Caco-2 (cell line): ENCODE measurements at regions not wholly inside any gene's neighbourhood (a gene's known extent, or its start where the extent isn't known, plus 50 kb on each side); places are given as distances from the start of the nearest gene placed in this dataset.

Source experiments
- BruUV-seq: library from RNA; stranded (reverse); fragments of 400-500 nt; replicated peaks from 2 replicates; lab custom pipeline; 2021; lab: Mats Ljungman, UMichigan
- CTCF ChIA-PET: fragments of 300-600 bp; sonication (Branson Sonifier 250); formaldehyde crosslinking; loops from one replicate; lab custom pipeline; 2022; ENCODE audit warnings: antibody characterized with exemption; lab: Charles Lee
- POLR2A ChIA-PET: fragments of 300-600 bp; sonication (Branson Sonifier 250); formaldehyde crosslinking; loops from one replicate; lab custom pipeline; 2022; ENCODE audit warnings: antibody characterized with exemption; lab: Charles Lee
- DNase-seq, 2 experiments: peaks; one replicate each; pipeline versions ENCODE4 v3.0.0 to v3.0.0-alpha.2; 2020 to 2022
- H3K27me3 ChIP-seq: replicated peaks from 2 replicates; pipeline ENCODE4 v1.6.0; 2011; ENCODE audit warnings: low read length; ENCODE audit not compliant: control insufficient read depth, insufficient read depth
- H3K36me3 ChIP-seq: 2 replicates; pipeline ENCODE4 v1.5.1; 2011; ENCODE audit warnings: low read length; ENCODE audit not compliant: control insufficient read depth, insufficient read depth
- H3K4me1 ChIP-seq: fragments of 250-450 bp; sonication (Bioruptor Pico); 2 replicates; pipeline ENCODE4 v1.5.1; 2020; ENCODE audit warnings: mild to moderate bottlenecking
- H3K4me3 ChIP-seq: 2 replicates; pipeline ENCODE4 v1.5.1; 2011; ENCODE audit warnings: low read depth, mild to moderate bottlenecking, control low read depth, low read length
- H3K9me3 ChIP-seq: fragments of 250-450 bp; sonication (Bioruptor Pico); 2 replicates; pipeline ENCODE4 v1.5.1; 2020; ENCODE audit warnings: mild to moderate bottlenecking, moderate library complexity
- H3K27ac Mint-ChIP-seq: one replicate; pipeline ENCODE4 v1.8.0; 2022; ENCODE audit warnings: mixed read lengths; ENCODE audit not compliant: unreplicated experiment
- H3K27me3 Mint-ChIP-seq: one replicate; pipeline ENCODE4 v1.8.0; 2022; ENCODE audit warnings: mixed read lengths; ENCODE audit not compliant: insufficient read depth, unreplicated experiment
- H3K36me3 Mint-ChIP-seq: one replicate; pipeline ENCODE4 v1.8.0; 2022; ENCODE audit warnings: mild to moderate bottlenecking, mixed read lengths; ENCODE audit not compliant: insufficient read depth, unreplicated experiment
- H3K4me1 Mint-ChIP-seq: one replicate; pipeline ENCODE4 v1.8.0; 2022; ENCODE audit warnings: low read depth, mixed read lengths; ENCODE audit not compliant: unreplicated experiment
- H3K4me3 Mint-ChIP-seq: one replicate; pipeline ENCODE4 v1.8.0; 2022; ENCODE audit warnings: mild to moderate bottlenecking, moderate library complexity, mixed read lengths; ENCODE audit not compliant: unreplicated experiment
- H3K9me3 Mint-ChIP-seq: one replicate; pipeline ENCODE4 v1.8.0; 2022; ENCODE audit warnings: mixed read lengths; ENCODE audit not compliant: unreplicated experiment
- intact Hi-C: fragments of 100-400 bp; cut with micrococcal nuclease; formaldehyde crosslinking; loops from one replicate; pipeline ENCODE4 v1.10.0; 2022; ENCODE audit not compliant: unreplicated experiment
- TF ChIP-seq, protein P1 (sequence below), 2 experiments: fragments of 200-600 bp in 1 of 2; IDR thresholded peaks; 1 replicate in 1 of 2; 2 replicates in 1 of 2; pipeline versions ENCODE4 v1.5.1 to v1.8.0; 2011 to 2022; ENCODE audit warnings: antibody characterized with exemption in 1 of 2, control low read depth in 1 of 2, inconsistent platforms in 1 of 2, low read depth in 1 of 2, low read length in 1 of 2, mild to moderate bottlenecking in 1 of 2, moderate library complexity in 1 of 2; ENCODE audit not compliant: insufficient read depth in 1 of 2, severe bottlenecking in 1 of 2, unreplicated experiment in 1 of 2

DNA sequence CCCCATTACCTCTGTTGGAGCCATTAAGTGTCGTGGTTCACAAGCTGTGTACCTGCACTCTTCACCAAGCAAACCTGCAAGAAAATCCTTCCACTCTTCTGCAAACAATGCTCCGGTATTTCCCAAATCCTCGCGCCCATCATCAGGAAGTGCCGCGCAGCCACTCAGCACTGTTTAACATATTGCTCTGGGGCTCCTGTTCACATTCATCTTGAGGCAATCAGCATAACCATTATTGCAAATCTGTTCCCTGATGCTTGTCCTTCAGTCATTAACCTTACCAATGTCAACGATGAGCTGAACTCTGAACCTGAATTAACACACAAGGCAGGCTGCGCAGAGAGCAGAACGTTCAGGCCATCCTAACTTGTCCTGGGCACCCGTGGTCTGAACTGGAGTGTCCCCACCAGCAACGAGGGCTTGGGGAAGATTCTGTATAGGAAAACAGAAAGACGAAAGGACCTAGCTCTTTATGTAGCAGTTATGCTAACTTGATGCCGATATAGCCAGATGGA is 751.4 kb upstream of the AUTS2 start:
- no peak overlapping the region for H3K4me3 Mint-ChIP-seq
- no peaks in the 10 kb centered on the region for H3K9me3 ChIP-seq
- H3K4me3 ChIP-seq, result no peak overlapping the region
- no peaks in the 10 kb centered on the region for H3K27me3 Mint-ChIP-seq
- H3K36me3 Mint-ChIP-seq, result no peaks in the 10 kb centered on the region
- H3K4me1 ChIP-seq, result no peaks in the 10 kb centered on the region
- no peak overlapping the region for H3K27ac Mint-ChIP-seq
- TF ChIP-seq, protein P1, sequence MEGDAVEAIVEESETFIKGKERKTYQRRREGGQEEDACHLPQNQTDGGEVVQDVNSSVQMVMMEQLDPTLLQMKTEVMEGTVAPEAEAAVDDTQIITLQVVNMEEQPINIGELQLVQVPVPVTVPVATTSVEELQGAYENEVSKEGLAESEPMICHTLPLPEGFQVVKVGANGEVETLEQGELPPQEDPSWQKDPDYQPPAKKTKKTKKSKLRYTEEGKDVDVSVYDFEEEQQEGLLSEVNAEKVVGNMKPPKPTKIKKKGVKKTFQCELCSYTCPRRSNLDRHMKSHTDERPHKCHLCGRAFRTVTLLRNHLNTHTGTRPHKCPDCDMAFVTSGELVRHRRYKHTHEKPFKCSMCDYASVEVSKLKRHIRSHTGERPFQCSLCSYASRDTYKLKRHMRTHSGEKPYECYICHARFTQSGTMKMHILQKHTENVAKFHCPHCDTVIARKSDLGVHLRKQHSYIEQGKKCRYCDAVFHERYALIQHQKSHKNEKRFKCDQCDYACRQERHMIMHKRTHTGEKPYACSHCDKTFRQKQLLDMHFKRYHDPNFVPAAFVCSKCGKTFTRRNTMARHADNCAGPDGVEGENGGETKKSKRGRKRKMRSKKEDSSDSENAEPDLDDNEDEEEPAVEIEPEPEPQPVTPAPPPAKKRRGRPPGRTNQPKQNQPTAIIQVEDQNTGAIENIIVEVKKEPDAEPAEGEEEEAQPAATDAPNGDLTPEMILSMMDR (IDR thresholded peaks at IDR 0.05; ENCODE audit: insufficient read depth in 1 of 2, low read depth in 1 of 2, low read length in 1 of 2, severe bottlenecking in 1 of 2, unreplicated experiment in 1 of 2), result no peak
- no peaks in the 10 kb centered on the region for H3K27me3 ChIP-seq
- DNase-seq, result no peak
- intact Hi-C loops, result no loop called here
- BruUV-seq, result no TSS peak
- CTCF ChIA-PET, result no interaction called here
- H3K4me1 Mint-ChIP-seq, result no peaks in the 10 kb centered on the region
- no peaks in the 10 kb centered on the region for H3K36me3 ChIP-seq
- POLR2A ChIA-PET, result no interaction called here
- peaks cover 31% of the 10 kb centered on the region for H3K9me3 Mint-ChIP-seq

DNA sequence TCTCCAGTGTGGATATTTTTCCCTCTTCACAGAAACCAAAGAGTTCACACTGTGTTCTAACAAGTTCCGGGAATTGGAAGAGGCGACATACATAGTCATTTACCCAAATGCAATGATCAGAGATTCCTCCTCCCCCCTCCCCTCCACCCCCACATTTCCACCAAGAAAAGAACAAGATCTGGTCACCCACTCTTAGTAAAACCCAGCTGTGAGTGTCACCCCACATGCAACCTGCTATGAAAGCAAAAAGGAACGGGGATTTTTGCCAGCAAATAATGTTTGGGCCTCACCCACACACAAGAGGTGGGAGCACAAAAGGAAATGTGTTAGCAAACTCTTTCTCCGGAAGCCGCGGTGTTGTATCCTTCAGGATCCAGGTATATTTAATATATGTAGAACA is 745.0 kb upstream of the AUTS2 start:
- Histone ChIP-seq H3K4me3 (no peak overlapping the region), H3K36me3 (no peaks in the 10 kb centered on the region), H3K27me3 (no peaks in the 10 kb centered on the region), H3K9me3 (no peaks in the 10 kb centered on the region), H3K4me1 (no peaks in the 10 kb centered on the region)
- Mint-ChIP-seq H3K36me3 (no peaks in the 10 kb centered on the region), H3K4me3 (no peak overlapping the region), H3K9me3 (peaks cover 3% of the 10 kb centered on the region), H3K27me3 (no peaks in the 10 kb centered on the region), H3K27ac (no peak overlapping the region), H3K4me1 (no peaks in the 10 kb centered on the region)
- no peak for DNase-seq
- intact Hi-C loops, result no loop called here
- TF ChIP-seq, protein P1 (IDR thresholded peaks at IDR 0.05; ENCODE audit: insufficient read depth in 1 of 2, low read depth in 1 of 2, low read length in 1 of 2, severe bottlenecking in 1 of 2, unreplicated experiment in 1 of 2), result no peak
- POLR2A ChIA-PET, result no interaction called here
- CTCF ChIA-PET, result no interaction called here
- no TSS peak for BruUV-seq

DNA sequence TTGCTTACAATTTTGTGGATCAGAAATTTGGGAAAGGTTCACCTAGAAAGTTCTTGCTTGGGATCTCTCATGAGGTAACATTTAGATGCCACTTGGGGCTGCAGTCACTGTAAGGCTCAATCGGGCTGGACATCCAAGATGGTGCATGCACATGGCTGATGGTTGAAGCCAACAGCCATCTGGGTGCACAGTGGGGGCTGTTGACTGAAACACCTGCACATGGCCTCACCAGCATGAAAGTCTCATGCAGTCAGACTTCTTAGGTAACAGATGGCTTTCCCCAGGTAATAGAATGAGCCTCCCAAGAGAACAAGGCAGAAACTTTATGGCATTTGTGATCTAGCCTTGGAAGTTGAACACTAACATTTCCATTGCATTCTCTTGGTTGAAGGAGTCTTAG is 740.7 kb upstream of the AUTS2 start:
- no peaks in the 10 kb centered on the region for H3K4me1 ChIP-seq
- no peaks in the 10 kb centered on the region for H3K4me1 Mint-ChIP-seq
- no peak for DNase-seq
- BruUV-seq, result no TSS peak
- ChIA-PET CTCF (no interaction called here), POLR2A (no interaction called here)
- TF ChIP-seq, protein P1 (IDR thresholded peaks at IDR 0.05; ENCODE audit: insufficient read depth in 1 of 2, low read depth in 1 of 2, low read length in 1 of 2, severe bottlenecking in 1 of 2, unreplicated experiment in 1 of 2), result no peak
- H3K36me3 Mint-ChIP-seq, result no peaks in the 10 kb centered on the region
- H3K9me3 ChIP-seq, result no peaks in the 10 kb centered on the region
- no peaks in the 10 kb centered on the region for H3K27me3 ChIP-seq
- H3K9me3 Mint-ChIP-seq, result peaks cover 8% of the 10 kb centered on the region
- no peaks in the 10 kb centered on the region for H3K36me3 ChIP-seq
- no peaks in the 10 kb centered on the region for H3K27me3 Mint-ChIP-seq
- no peak overlapping the region for H3K4me3 ChIP-seq
- intact Hi-C loops, result no loop called here
- H3K4me3 Mint-ChIP-seq, result no peak overlapping the region
- H3K27ac Mint-ChIP-seq, result no peak overlapping the region
